HG02610 (cell line): ENCODE measurements at regions not wholly inside any gene's neighbourhood (a gene's known extent, or its start where the extent isn't known, plus 50 kb on each side); places are given as distances from the start of the nearest gene placed in this dataset.
"Not testable (repeated sequence)": the region's sequence is repeated elsewhere in the genome, so short reads cannot be mapped to it uniquely, and the experiment has no call there.

Experiments used
- ATAC-seq: cut with Tn5 transposase; IDR thresholded peaks from one replicate; pipeline ENCODE4 v1.9.1; 2021; ENCODE audit warnings: mild to moderate bottlenecking, moderate library complexity; ENCODE audit not compliant: unreplicated experiment

DNA sequence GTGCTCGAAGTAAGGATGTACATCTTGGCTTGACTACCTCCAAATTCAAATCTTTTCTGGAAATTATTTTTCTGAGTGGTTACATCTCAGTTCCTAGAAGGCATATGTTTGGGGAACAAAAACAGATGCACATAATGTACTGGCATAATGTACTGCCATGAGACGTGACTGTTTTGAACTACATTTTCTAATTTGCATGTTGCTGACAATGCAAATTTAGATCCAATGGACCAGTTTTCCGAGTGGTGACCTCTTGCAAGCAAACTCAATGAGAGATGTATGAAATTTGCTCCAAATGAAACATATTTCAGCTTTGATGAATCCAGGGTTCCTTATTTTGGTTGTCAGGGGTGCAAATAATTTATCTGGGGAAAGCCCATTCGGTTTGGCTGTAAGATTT lies 694.3 kb downstream of the GRXCR1 start:
- ATAC-seq = no peak

DNA sequence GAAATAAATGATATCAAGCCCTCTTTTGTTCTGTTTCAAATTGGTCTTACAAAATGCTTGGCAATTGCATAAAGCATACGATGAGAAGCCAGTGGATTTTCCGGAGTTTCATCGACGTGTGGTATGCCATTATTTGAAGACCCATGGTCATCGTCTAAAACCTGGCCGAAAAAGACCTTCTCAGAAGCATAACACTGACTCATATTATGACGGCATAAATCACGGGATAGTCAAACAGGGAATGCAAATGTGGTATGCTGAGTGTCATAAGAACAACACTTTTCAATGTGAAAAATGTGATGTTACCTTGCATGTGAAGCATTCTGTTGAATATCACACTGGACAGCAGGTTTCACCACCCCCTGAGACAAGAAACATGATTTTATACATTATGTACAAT lies 695.2 kb downstream of the GRXCR1 start:
- no peak for ATAC-seq

DNA sequence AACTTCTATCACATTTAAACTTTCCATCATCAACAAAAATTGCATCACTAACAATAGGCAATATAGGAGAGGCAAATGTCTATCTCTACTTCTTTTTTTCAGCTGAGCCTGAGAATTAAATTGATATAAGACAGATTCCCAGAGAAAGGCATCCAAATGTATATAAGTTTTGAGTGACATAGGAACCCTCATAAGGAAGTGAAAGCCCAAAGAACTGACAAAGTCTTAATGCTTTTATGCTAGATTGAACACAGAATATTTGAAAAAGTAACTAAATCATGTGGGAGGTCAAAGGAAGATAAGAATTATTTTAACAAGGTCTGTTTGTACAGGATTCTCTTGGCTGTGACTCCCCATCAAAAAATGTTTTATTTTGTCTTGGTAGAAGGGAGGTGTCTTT lies 714.9 kb downstream of the GRXCR1 start:
- ATAC-seq = no peak

DNA sequence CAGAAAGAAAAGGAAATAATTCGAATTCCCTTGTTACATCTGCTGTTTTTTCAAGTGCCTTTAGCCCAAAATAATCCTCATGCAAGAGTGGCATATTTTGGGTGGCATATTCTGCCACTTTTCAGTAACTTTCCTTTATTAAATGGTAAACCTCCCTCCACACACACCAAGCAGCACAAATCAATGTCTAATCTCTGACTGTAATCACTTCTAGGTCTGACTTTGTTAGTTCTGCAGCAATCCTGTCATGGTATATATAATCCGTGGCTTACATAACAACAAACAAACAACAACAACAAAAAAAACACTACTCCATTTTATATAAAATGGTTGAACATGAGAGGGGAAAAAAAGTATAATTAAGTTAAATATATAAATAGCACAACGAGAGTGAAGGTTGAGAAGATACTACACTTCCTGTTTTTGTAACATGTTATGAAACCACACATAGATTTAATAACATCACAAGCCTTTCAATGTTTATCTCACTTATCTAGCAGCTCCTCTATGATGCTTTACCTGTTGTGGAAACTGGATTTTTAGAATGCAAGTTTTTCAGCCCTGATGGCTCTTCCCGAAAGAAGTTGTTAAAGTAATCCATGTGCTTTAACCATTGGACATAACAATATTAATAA lies 715.4 kb downstream of the GRXCR1 start:
- no peak for ATAC-seq

DNA sequence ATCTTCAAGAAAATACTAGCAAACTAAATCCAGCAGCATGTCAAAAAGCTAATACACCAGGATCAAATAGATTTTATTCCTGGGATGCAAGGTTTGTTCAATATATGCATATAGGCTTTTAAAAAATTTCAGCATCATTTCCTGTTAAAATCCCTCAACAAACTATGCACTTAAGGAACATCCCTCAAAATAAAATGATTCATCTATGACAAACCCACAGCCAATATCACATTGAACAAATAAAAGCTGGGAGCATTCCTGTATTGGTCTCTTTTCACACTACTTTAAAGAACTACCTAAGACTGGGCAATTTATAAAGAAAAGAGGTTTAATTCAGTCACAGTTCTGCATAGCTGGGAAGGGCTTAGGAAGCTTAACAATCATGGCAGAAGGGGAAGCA lies 726.7 kb downstream of the GRXCR1 start:
- ATAC-seq = no peak

DNA sequence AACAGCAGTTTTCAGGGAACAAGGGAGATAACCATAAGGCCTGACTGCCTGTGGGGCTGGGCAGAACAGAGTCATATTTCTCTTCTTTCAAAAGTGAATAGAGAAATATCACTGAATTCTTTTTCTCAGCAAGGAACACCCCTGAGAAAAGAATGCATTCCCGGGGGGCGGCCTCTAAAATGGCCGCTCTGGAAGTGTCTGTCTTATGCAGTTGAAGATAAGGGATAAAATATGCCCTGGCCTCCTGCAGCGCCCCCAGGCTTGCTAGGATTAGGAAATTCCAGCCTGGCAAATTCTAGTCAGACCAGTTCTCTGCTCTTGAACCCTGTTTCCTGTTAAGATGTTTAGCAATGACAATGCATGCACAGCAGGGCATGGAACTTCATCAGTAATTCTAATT lies 745.4 kb downstream of the GRXCR1 start:
- not testable (repeated sequence) for ATAC-seq

DNA sequence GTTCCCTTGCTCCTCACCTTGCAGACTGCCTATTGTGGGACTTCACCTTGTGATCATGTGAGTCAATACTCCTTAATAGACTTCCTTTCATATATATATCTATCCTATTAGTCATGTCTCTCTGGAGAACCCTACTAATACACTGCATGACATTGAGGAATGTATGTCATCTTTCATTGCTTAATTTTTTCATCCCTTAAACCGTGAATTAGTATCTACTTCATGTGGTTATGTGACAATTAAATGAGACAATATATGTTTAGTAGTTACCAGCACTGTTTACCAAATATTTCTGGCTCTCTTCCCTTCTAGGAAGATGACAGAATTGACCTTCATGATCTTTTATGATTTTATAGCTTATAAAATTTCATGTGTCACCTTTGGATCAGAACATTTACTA lies 759.5 kb downstream of the GRXCR1 start:
- no peak for ATAC-seq

DNA sequence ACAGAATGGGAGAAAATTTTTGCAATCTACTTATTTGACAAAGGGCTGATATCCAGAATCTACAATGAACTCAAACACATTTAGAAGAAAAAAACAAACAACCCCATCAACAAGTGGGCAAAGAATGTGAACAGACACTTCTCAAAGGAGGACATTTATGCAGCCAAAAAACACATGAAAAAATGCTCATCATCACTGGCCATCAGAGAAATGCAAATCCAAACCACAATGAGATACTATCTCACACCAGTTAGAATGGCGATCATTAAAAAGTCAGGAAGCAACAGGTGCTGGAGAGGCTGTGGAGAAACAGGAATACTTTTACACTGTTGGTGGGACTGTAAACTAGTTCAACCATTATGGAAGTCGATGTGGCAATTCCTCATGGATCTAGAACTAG lies 767.0 kb downstream of the GRXCR1 start:
- ATAC-seq = not testable (repeated sequence)

DNA sequence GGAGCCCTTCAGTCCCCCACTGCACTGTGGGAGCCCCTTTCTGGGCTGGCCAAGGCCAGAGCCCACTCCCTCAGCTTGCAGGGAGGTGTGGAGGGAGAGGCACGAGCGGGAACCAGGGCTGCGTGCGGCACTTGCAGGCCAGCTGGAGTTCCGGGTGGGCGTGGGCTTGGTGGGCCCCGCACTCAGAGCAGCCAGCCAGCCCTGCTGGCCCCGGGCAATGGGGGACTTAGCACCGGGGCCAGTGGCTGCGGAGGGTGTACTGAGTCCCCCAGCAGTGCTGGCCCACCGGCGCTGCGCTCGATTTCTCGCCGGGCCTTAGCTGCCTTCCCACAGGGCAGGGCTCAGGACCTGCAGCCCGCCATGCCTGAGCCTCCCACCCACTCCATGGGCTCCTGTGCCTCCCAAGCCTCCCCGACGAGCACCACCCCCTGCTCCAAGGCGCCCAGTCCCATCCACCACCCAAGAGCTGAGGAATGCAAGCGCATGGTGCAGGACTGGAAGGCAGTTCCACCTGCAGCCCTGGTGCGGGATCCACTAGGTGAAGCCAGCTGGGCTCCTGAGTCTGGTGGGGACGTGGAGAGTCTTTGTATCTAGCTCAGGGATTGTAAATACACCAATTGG lies 776.2 kb downstream of the KCTD8 start:
- ATAC-seq = not testable (repeated sequence)

DNA sequence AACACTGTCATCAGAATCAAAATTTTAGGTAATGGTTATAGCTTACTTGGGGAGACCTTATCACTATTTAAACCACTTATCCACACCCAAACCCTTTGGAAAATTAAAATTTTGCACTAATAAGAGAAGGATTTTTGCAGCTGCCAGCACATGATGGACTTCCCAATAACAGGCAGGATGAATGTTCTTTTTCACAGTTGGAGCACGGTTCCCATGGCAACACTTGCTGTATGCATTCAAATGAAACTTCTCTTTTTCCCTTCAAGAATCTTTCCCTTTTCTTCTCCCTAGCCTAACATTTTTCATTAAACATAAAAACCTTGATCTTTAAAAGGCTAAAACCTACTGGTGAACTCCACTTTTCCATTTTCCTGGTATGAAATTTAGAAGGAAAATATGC lies 768.2 kb downstream of the KCTD8 start:
- no peak for ATAC-seq

DNA sequence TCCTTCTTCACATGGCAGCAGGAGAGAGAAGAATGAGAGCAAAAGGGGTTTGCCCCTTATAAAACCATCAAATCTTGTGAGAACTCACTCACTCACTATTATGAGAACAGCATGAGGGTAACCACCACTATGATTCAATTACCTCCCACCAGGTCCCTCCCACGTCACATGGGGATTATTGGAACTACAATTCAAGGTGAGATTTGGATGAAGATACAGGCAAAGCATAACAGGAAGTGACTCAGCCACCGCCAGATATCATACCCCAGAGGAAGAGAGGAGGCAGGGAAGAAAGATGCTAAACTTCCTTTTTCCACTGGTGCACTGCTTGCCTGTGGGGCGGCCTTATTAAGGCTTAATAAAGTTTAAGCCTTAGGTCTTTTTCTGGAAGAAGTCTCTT lies 766.1 kb downstream of the KCTD8 start:
- no peak for ATAC-seq

DNA sequence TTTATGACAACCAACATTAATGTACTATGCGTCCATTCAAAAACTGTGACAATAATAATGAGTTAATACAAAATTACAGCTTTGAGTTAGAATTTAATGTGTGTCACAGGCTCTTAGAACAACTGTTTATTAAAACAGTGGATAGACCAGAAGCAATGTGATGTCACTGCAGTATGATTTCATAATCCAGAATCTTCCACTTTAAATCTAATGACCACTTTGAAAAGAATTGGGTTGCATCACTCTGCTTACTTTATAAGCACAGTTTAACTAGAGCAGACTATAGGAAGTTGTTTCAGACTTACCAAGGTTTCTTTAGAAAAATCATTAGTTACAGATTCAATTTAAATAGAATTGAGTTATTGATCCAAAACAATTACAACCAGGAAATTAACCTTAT lies 758.5 kb downstream of the KCTD8 start:
- ATAC-seq = no peak

DNA sequence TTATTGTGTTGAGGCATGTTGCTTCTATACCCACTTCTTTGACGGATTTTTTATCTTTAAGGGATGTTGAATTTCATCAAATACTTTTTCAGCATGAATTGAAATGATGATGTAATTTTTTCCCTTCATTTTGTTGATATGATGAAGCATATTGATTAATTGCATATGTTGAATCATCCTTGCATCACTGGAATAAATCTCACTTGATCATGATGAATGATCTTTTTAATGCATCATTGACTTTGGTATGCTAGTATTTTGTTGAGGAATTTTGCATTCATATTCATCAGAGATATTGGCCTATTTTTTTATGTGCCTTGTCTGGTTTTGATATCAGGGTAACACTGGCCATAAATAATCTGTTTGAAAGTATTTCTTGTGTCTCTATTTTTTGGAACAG lies 754.7 kb downstream of the KCTD8 start:
- ATAC-seq = no peak

DNA sequence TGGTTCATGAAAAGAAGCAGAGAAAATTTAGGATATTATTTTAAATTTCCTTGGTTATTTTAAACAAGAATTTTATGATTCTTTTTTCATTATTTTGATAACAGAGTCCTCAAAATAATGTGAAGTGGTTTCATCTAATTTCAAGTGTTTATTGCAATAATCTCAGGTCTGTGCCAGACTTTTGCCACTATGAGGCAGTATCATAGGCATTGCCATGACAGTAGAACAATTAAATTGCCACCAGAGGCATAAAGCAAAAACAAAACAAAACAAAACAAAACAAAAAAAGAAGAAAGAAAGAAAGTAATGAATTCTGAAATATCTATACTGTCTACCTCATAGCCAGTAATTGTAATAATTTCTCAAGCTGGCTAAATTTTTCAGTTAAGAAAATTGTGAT lies 739.2 kb downstream of the KCTD8 start:
- ATAC-seq = no peak

DNA sequence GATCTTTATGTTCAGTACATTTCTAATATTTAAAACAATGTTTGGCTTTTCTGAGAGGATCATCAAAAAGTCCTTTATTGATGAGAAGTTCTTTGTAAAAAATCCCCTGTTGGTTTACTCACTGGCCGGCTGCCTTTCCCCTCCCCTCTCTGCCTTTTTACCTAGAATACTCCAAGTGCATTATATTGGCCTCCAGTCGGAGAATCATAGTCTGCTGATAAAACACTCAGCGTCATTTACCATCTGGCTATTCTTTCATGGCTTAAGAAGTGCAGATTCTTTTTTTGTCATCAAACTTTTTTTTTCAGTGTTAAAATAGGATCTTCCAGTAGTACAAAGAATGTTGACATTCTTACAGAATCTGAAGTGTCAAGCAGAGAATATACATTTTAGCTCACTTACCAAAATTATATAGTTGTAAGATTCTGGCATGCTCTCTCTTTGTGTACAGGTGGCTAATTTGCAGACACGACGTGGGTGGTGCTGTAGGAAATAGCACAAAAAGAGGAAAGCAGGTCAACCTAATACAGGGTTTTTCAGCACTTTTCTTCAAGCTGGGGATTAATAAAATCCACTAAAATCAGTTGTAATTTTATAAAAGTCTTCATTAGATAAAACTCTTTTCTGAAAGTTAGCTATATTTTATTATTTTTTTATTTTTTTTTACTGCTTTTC lies 731.8 kb downstream of the KCTD8 start:
- no peak for ATAC-seq

DNA sequence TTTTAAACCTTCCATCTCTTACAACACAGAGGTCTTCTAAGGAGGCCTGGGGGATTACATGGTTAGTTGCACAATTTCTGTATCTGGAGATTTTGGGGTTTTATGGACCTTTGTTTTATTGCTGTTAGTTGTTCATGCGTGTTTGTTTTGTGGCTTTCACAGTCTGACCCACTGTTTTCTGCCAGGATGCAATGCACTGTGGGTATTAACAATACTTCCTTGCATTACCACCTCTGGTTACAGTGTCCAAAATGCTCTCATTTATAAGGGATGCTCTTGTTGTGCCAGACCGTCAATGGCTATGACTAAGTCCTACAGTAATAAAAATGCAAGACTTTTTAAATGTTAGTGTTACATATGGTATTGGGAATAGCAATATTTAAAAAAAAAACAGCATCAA lies 730.2 kb downstream of the KCTD8 start:
- ATAC-seq = no peak

DNA sequence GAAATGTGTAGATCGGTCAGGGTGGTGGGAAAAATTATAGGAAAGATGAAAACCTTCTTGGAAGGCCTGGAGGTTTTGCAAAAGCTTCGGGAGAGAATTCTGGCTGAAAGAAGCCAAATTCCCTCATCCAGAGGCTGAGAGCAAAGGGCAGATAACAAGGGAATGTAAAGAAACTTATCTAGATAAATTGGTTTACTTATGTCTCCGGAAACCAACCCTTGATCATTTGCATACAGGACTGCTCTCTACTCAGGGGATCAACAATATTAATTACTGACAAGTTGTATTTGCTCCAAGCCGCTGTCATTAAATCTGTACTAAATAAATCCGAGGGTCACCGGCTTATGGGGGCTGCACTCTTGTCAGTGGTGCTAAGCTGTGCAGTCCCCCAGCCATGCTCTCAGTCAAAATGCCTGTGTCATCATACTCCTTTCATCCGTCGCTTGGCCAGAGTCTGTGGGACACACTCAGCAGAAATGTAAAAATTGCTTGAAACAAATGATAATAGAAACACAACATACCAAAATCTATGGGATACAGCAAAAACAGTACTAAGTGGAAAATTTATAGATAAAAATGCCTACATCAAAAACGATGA lies 715.7 kb downstream of the KCTD8 start:
- ATAC-seq = no peak

DNA sequence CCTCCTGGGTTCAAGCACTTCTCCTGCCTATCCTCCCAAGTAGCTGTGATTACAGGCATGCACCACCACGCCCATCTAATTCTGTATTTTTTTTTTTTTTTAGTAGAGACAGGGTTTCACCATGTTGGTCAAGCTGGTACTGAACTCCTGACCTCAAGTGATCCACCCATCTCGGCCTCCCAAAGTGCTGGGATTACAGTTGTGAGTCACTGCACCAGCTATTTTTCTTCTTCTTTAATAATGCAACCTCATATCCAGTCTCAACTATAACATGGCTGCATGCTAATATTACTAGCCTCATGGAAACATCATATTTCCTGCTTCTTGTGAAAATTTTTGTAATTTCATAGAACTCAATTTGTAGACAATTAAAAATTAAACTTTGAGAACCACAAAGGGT lies 706.5 kb downstream of the KCTD8 start:
- ATAC-seq = no peak

DNA sequence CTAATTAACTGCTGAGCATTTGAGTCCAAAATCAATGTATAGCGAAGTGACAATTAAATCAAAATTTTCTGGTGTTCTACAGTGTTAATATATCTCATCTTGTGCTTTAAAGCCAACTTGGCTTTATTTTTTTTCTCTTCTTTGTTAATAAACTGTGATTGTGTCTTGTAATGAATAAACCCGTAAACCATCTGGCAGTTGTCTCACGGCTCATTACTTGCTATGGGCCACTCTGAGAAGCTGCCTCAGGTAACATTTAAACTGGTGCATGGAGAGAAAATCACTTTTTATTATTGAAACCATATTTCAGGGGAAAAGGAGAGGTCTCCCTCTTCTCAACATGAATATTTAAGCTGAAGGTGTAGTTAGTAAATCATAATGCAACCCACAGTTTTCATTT lies 694.0 kb downstream of the KCTD8 start:
- no peak for ATAC-seq

DNA sequence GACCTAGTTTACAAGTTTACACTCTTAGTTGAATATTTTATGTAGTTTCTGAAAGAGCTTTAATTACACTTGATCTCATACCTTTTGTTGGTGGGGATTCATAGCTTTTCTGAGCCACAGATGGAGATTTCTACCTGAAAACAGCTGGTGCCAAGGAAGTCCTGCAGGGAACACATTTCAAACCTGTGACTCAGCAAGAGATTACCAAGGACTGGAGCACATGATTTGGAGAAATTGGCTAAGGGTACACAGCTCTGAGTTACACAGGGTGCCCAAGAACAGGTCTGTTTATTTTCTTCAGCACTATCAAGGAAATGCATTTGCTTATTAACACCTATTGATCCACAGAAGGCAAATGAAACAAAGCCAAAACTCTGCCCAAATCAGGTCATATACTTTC lies 691.5 kb downstream of the KCTD8 start:
- ATAC-seq = no peak

DNA sequence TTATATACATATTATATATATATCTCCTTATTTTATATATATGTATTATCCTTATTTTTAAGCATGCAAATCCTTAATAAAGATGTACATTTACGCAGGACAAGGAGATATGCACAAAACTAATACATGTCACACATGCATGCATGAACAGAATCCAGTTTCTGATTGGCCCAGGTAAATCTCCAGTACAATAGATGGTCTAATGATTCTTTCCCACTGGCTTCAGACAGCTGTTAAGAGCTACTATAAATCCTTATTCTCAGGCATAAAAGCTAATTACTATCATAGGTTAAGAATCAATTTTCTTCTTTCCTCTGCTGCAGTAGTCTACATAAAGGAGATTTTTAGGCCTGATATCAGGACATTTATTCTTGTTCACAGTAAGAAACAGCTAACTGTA lies 689.8 kb downstream of the KCTD8 start:
- ATAC-seq = no peak

DNA sequence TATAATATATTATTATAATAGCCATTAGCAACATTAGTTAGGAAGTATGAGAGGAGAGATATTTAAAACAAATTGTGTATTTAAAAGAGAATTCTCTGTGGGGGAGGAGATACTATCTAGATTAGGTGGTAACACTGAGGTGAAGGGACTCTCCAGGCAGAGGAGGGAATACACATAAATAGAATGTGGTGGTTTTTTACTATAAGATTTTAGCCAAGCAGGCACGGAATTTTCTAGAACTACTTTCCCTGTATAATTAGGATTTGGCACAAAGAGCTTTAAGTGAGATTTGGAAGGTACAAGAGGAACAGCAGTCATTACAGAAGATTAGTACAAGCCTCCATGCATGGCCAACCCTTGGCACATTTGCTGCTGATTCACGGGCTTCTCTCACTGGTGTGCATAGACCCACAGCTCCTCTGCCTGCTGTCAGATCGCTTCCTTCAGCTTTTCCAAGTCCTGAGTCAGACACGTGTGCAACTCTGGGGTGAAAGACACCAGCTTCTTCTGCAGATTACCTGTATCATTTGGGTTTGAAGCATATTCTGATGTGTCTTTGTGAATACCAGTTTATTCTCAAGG lies 685.5 kb downstream of the KCTD8 start:
- peak; percentile 86 for ATAC-seq
